ENCODE measurements at regions not wholly inside any gene's neighbourhood (a gene's known extent, or its start where the extent isn't known, plus 50 kb on each side); places are given as distances from the start of the nearest gene placed in this dataset.

DNA sequence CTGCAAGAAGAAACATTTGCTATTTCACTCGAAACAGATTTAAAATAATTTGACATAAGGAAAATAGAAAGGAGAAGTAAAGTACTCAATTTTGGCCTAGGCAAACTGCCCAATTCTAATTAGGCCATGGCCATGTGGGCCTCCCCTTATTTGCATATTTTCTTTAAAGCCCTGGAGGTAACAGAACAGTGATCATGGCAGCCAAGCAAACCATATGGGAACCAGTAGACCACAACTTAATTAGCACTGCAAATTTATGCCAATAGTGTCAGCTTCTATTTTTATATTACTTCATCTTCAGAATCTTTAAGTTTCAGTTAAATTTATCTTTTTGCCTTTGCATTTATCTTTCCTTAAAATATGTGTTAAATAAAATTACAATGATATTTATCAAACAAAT lies 63.3 kb upstream of the THSD7A start:
- no peaks in the 10 kb centered on the region for H3K36me3 ChIP-seq (ENCODE audit: control insufficient read depth in 2 of 2, insufficient read depth in 2 of 2, low read length in 1 of 2)
- no peaks in the 10 kb centered on the region for H3K4me1 ChIP-seq (ENCODE audit: control insufficient read depth in 2 of 2, insufficient read depth in 2 of 2, low read length in 1 of 2)
- no peak overlapping the region for H3K27ac ChIP-seq (ENCODE audit: low read depth in 2 of 2, low read length in 1 of 2)
- no peak overlapping the region for H3K4me3 ChIP-seq (ENCODE audit: low read depth in 1 of 2, low read length in 2 of 2)
- WGBS, 2 donors, result 73 to 83% methylated on average over 1 of the region's 1 CpG
- H3K27me3 ChIP-seq (ENCODE audit: control insufficient read depth in 1 of 2, insufficient read depth in 2 of 2, low read length in 2 of 2), result no peaks in the 10 kb centered on the region
- H3K9me3 ChIP-seq (ENCODE audit: control insufficient read depth in 2 of 2, insufficient read depth in 1 of 2, low read depth in 1 of 2, low read length in 1 of 2), result no peaks in the 10 kb centered on the region

DNA sequence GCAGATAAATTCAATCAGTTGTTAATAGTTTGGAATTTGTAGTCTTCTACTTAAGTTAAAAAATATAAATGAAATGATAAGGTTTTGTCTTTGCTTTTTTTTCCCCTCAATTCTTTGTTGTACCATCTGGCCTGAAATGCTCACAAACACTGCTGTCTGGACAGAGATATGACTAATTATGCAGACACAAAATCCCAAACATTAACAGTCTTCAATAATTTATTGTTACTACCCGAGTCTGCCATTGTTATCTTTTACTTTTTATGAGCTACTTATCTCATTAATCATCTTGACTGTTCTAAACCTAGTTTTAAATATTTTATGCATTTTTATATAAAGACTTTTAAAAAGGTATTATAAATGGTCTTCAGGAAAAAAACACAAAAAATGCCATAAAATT lies 64.7 kb upstream of the THSD7A start:
- 5 to 16% methylated on average over 1 of the region's 1 CpG for WGBS, 2 donors
- H3K9me3 ChIP-seq (ENCODE audit: control insufficient read depth in 2 of 2, insufficient read depth in 1 of 2, low read depth in 1 of 2, low read length in 1 of 2), result no peaks in the 10 kb centered on the region

DNA sequence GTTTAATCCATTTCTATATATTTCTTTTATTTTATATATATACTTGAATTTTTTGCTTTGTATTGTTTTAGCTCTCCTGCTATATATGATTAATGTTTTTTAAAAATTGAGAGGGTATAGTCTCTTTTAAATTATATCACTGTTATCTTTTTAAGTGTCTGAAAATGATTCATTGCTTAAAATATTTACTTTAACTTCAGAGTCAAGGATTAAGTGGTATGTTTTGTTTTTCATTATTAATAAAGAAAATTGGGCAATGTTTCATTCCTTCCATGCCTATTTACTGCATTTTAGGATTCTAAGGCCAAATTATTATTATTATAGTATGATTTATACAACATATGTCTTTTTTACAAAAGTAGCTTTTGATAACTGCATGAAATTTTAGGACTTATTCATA lies 67.2 kb upstream of the THSD7A start:
- H3K4me1 ChIP-seq (ENCODE audit: control insufficient read depth in 2 of 2, insufficient read depth in 2 of 2, low read length in 1 of 2), result no peaks in the 10 kb centered on the region
- no peaks in the 10 kb centered on the region for H3K36me3 ChIP-seq (ENCODE audit: control insufficient read depth in 2 of 2, insufficient read depth in 2 of 2, low read length in 1 of 2)
- no peak overlapping the region for H3K27ac ChIP-seq (ENCODE audit: low read depth in 2 of 2, low read length in 1 of 2)
- H3K27me3 ChIP-seq (ENCODE audit: control insufficient read depth in 1 of 2, insufficient read depth in 2 of 2, low read length in 2 of 2), result no peaks in the 10 kb centered on the region
- no peaks in the 10 kb centered on the region for H3K9me3 ChIP-seq (ENCODE audit: control insufficient read depth in 2 of 2, insufficient read depth in 1 of 2, low read depth in 1 of 2, low read length in 1 of 2)
- H3K4me3 ChIP-seq (ENCODE audit: low read depth in 1 of 2, low read length in 2 of 2), result no peak overlapping the region

More for the DNA sequence above, 64.7 kb upstream of the THSD7A start:
- H3K4me1 ChIP-seq (ENCODE audit: control insufficient read depth in 2 of 2, insufficient read depth in 2 of 2, low read length in 1 of 2), result no peaks in the 10 kb centered on the region
- no peak overlapping the region for H3K27ac ChIP-seq (ENCODE audit: low read depth in 2 of 2, low read length in 1 of 2)
- no peaks in the 10 kb centered on the region for H3K27me3 ChIP-seq (ENCODE audit: control insufficient read depth in 1 of 2, insufficient read depth in 2 of 2, low read length in 2 of 2)
- no peak overlapping the region for H3K4me3 ChIP-seq (ENCODE audit: low read depth in 1 of 2, low read length in 2 of 2)
- H3K36me3 ChIP-seq (ENCODE audit: control insufficient read depth in 2 of 2, insufficient read depth in 2 of 2, low read length in 1 of 2), result no peaks in the 10 kb centered on the region

GRCh38 chr7:11910253-11910652 lies 78.3 kb upstream of the THSD7A start:
- Histone ChIP-seq H3K27ac (ENCODE audit: low read depth in 2 of 2, low read length in 1 of 2) (no peak overlapping the region), H3K4me3 (ENCODE audit: low read depth in 1 of 2, low read length in 2 of 2) (no peak overlapping the region), H3K36me3 (ENCODE audit: control insufficient read depth in 2 of 2, insufficient read depth in 2 of 2, low read length in 1 of 2) (no peaks in the 10 kb centered on the region), H3K27me3 (ENCODE audit: control insufficient read depth in 1 of 2, insufficient read depth in 2 of 2, low read length in 2 of 2) (no peaks in the 10 kb centered on the region), H3K9me3 (ENCODE audit: control insufficient read depth in 2 of 2, insufficient read depth in 1 of 2, low read depth in 1 of 2, low read length in 1 of 2) (no peaks in the 10 kb centered on the region), H3K4me1 (ENCODE audit: control insufficient read depth in 2 of 2, insufficient read depth in 2 of 2, low read length in 1 of 2) (no peaks in the 10 kb centered on the region)
- WGBS, 2 donors, result 65 to 68% methylated on average over 2 of the region's 2 CpGs

GRCh38 chr7:11911900-11912299 lies 79.9 kb upstream of the THSD7A start:
- H3K4me1 ChIP-seq (ENCODE audit: control insufficient read depth in 2 of 2, insufficient read depth in 2 of 2, low read length in 1 of 2), result no peaks in the 10 kb centered on the region
- H3K9me3 ChIP-seq (ENCODE audit: control insufficient read depth in 2 of 2, insufficient read depth in 1 of 2, low read depth in 1 of 2, low read length in 1 of 2), result no peaks in the 10 kb centered on the region
- WGBS, 2 donors, result 28 to 36% methylated on average over 3 of the region's 3 CpGs
- H3K36me3 ChIP-seq (ENCODE audit: control insufficient read depth in 2 of 2, insufficient read depth in 2 of 2, low read length in 1 of 2), result no peaks in the 10 kb centered on the region
- no peak overlapping the region for H3K27ac ChIP-seq (ENCODE audit: low read depth in 2 of 2, low read length in 1 of 2)
- H3K4me3 ChIP-seq (ENCODE audit: low read depth in 1 of 2, low read length in 2 of 2), result no peak overlapping the region
- no peaks in the 10 kb centered on the region for H3K27me3 ChIP-seq (ENCODE audit: control insufficient read depth in 1 of 2, insufficient read depth in 2 of 2, low read length in 2 of 2)

- 86 to 90% methylated on average over 4 of the region's 4 CpGs for WGBS, 2 donors
- Histone ChIP-seq H3K4me1 (ENCODE audit: control insufficient read depth in 2 of 2, insufficient read depth in 2 of 2, low read length in 1 of 2) (no peaks in the 10 kb centered on the region), H3K27me3 (ENCODE audit: control insufficient read depth in 1 of 2, insufficient read depth in 2 of 2, low read length in 2 of 2) (no peaks in the 10 kb centered on the region)
Observed at GRCh38 chr7:11914645-11915044, 82.6 kb upstream of the THSD7A start.

GRCh38 chr7:11923376-11923930 lies 91.5 kb upstream of the THSD7A start:
- WGBS, 2 donors, result 60 to 72% methylated on average over 1 of the region's 1 CpG
- Histone ChIP-seq H3K4me3 (ENCODE audit: low read depth in 1 of 2, low read length in 2 of 2) (no peak overlapping the region), H3K9me3 (ENCODE audit: control insufficient read depth in 2 of 2, insufficient read depth in 1 of 2, low read depth in 1 of 2, low read length in 1 of 2) (no peaks in the 10 kb centered on the region), H3K4me1 (ENCODE audit: control insufficient read depth in 2 of 2, insufficient read depth in 2 of 2, low read length in 1 of 2) (no peaks in the 10 kb centered on the region), H3K27me3 (ENCODE audit: control insufficient read depth in 1 of 2, insufficient read depth in 2 of 2, low read length in 2 of 2) (no peaks in the 10 kb centered on the region), H3K36me3 (ENCODE audit: control insufficient read depth in 2 of 2, insufficient read depth in 2 of 2, low read length in 1 of 2) (no peaks in the 10 kb centered on the region), H3K27ac (ENCODE audit: low read depth in 2 of 2, low read length in 1 of 2) (no peak overlapping the region)

More at GRCh38 chr7:11914645-11915044, 82.6 kb upstream of the THSD7A start:
- Histone ChIP-seq H3K4me3 (ENCODE audit: low read depth in 1 of 2, low read length in 2 of 2) (no peak overlapping the region), H3K27ac (ENCODE audit: low read depth in 2 of 2, low read length in 1 of 2) (no peak overlapping the region), H3K9me3 (ENCODE audit: control insufficient read depth in 2 of 2, insufficient read depth in 1 of 2, low read depth in 1 of 2, low read length in 1 of 2) (peaks cover 0 to 3% of the 10 kb centered on the region in 2 donors), H3K36me3 (ENCODE audit: control insufficient read depth in 2 of 2, insufficient read depth in 2 of 2, low read length in 1 of 2) (no peaks in the 10 kb centered on the region)

GRCh38 chr7:11931307-11931706 lies 99.3 kb upstream of the THSD7A start:
- Histone ChIP-seq H3K27me3 (ENCODE audit: control insufficient read depth in 1 of 2, insufficient read depth in 2 of 2, low read length in 2 of 2) (no peaks in the 10 kb centered on the region), H3K9me3 (ENCODE audit: control insufficient read depth in 2 of 2, insufficient read depth in 1 of 2, low read depth in 1 of 2, low read length in 1 of 2) (no peaks in the 10 kb centered on the region), H3K27ac (ENCODE audit: low read depth in 2 of 2, low read length in 1 of 2) (no peak overlapping the region), H3K36me3 (ENCODE audit: control insufficient read depth in 2 of 2, insufficient read depth in 2 of 2, low read length in 1 of 2) (no peaks in the 10 kb centered on the region), H3K4me3 (ENCODE audit: low read depth in 1 of 2, low read length in 2 of 2) (no peak overlapping the region), H3K4me1 (ENCODE audit: control insufficient read depth in 2 of 2, insufficient read depth in 2 of 2, low read length in 1 of 2) (no peaks in the 10 kb centered on the region)
- WGBS, 2 donors, result 43 to 48% methylated on average over 3 of the region's 3 CpGs

DNA sequence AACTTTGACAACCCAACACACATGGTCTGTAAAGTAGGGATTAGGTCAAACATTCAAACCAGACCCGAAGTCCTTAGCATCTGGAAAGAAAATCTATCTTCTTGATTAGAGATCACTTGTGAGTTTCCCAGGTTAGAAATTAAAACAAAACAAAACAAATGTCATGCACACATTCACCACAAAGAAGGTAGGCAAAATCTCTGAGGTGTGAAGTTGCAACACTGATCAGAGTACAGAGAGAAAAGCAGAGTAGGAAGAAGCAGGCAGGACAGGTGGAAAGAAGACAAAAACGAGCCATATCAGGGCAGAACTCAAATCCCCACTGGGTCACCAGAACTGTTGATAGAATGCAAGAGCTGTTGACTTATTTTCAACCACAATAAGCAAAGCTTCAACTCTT lies 102.8 kb upstream of the THSD7A start:
- Histone ChIP-seq H3K27me3 (ENCODE audit: control insufficient read depth in 1 of 2, insufficient read depth in 2 of 2, low read length in 2 of 2) (no peaks in the 10 kb centered on the region), H3K36me3 (ENCODE audit: control insufficient read depth in 2 of 2, insufficient read depth in 2 of 2, low read length in 1 of 2) (no peaks in the 10 kb centered on the region), H3K9me3 (ENCODE audit: control insufficient read depth in 2 of 2, insufficient read depth in 1 of 2, low read depth in 1 of 2, low read length in 1 of 2) (no peaks in the 10 kb centered on the region), H3K4me1 (ENCODE audit: control insufficient read depth in 2 of 2, insufficient read depth in 2 of 2, low read length in 1 of 2) (no peaks in the 10 kb centered on the region), H3K4me3 (ENCODE audit: low read depth in 1 of 2, low read length in 2 of 2) (no peak overlapping the region), H3K27ac (ENCODE audit: low read depth in 2 of 2, low read length in 1 of 2) (no peak overlapping the region)
- WGBS, 2 donors, result 48 to 49% methylated on average over 2 of the region's 2 CpGs

DNA sequence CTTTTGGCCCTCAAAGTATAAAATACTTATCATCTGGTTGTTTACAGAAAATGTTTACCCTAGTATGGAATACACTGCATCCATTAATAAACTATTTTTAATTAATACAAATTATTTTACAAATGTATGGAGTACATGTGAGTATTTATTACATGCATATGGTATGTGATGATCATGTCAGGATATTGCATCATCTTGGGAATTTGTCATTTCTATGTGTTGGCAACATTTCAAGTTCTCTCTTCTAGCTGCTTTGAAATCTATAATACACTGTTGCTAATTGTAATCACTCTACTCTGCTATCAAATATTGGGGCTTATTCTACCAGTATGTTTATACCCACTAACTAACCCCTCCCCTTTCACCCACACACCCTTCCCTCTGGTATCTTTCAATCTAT lies 103.9 kb upstream of the THSD7A start:
- Histone ChIP-seq H3K36me3 (ENCODE audit: control insufficient read depth in 2 of 2, insufficient read depth in 2 of 2, low read length in 1 of 2) (no peaks in the 10 kb centered on the region), H3K9me3 (ENCODE audit: control insufficient read depth in 2 of 2, insufficient read depth in 1 of 2, low read depth in 1 of 2, low read length in 1 of 2) (no peaks in the 10 kb centered on the region), H3K4me1 (ENCODE audit: control insufficient read depth in 2 of 2, insufficient read depth in 2 of 2, low read length in 1 of 2) (no peaks in the 10 kb centered on the region), H3K4me3 (ENCODE audit: low read depth in 1 of 2, low read length in 2 of 2) (no peak overlapping the region), H3K27me3 (ENCODE audit: control insufficient read depth in 1 of 2, insufficient read depth in 2 of 2, low read length in 2 of 2) (no peaks in the 10 kb centered on the region), H3K27ac (ENCODE audit: low read depth in 2 of 2, low read length in 1 of 2) (no peak overlapping the region)
